K562 (cell line): ENCODE measurements at regions not wholly inside any gene's neighbourhood (a gene's known extent, or its start where the extent isn't known, plus 50 kb on each side); places are given as distances from the start of the nearest gene placed in this dataset.

Experiments used
- ARID2 ChIP-seq: fragments of 450-650 bp; IDR thresholded peaks from 2 replicates; pipeline ENCODE4 v1.6.1; 2017; ENCODE audit warnings: antibody characterized with exemption, mild to moderate bottlenecking
- CREM ChIP-seq: IDR thresholded peaks from 2 replicates; pipeline ENCODE4 v1.6.1; 2014; ENCODE audit warnings: antibody characterized with exemption, low read depth
- FOXA3 ChIP-seq, 2 experiments: fragments of 450-650 bp in 1 of 2; sonication (generic) in 1 of 2; formaldehyde crosslinking; IDR thresholded peaks in 1 of 2; conservative IDR thresholded peaks in 1 of 2; 2 replicates each; pipeline versions ENCODE4 v1.4.0 to v1.8.0; 2020 to 2022; ENCODE audit warnings: mild to moderate bottlenecking in 2 of 2, missing genetic modification reagents in 1 of 2
- FOXK2 ChIP-seq, 2 experiments: fragments of 450-650 bp; IDR thresholded peaks in 1 of 2; conservative IDR thresholded peaks in 1 of 2; 2 replicates each; pipeline ENCODE4 v1.6.1; 2016; ENCODE audit warnings: low read depth in 2 of 2, mild to moderate bottlenecking in 1 of 2
- HDAC2 ChIP-seq: fragments of 450-650 bp; IDR thresholded peaks from 2 replicates; pipeline ENCODE4 v1.6.1; 2016; ENCODE audit warnings: mild to moderate bottlenecking
- JUND ChIP-seq, 2 experiments: IDR thresholded peaks; 2 replicates in 1 of 2; 3 replicates in 1 of 2; pipeline ENCODE4 v1.6.1; 2011; ENCODE audit warnings: borderline replicate concordance in 2 of 2, low read depth in 2 of 2, low read length in 2 of 2, improper control_type of control experiment in 1 of 2, missing biosample characterization in 1 of 2, missing genetic modification characterization in 1 of 2, missing genetic modification reagents in 1 of 2
- L3MBTL2 ChIP-seq: fragments of 450-650 bp; IDR thresholded peaks from 2 replicates; pipeline ENCODE4 v1.6.1; 2016; ENCODE audit warnings: mild to moderate bottlenecking, moderate library complexity
- SMARCA4 ChIP-seq: fragments of 450-650 bp; IDR thresholded peaks from 2 replicates; pipeline ENCODE4 v1.6.1; 2016
- SMC3 ChIP-seq: conservative IDR thresholded peaks from 2 replicates; pipeline ENCODE4 v1.6.1; 2011; ENCODE audit warnings: low read depth, low read length, improper control_type of control experiment; ENCODE audit not compliant: insufficient read depth
- STAG1 ChIP-seq: sonication (generic); formaldehyde crosslinking; IDR thresholded peaks from 2 replicates; pipeline ENCODE4 v1.5.0; 2020; ENCODE audit warnings: missing genetic modification reagents, borderline replicate concordance
- TRIM28 ChIP-seq: fragments of 450-650 bp; IDR thresholded peaks from 2 replicates; pipeline ENCODE4 v1.6.1; 2017
- YY1 ChIP-seq, 3 experiments: IDR thresholded peaks; 2 replicates each; pipeline ENCODE4 v1.6.1; 2011; ENCODE audit warnings: low read length in 2 of 3, mild to moderate bottlenecking in 2 of 3, moderate library complexity in 2 of 3, borderline replicate concordance in 1 of 3, control low read depth in 1 of 3, low read depth in 1 of 3; ENCODE audit not compliant: insufficient read depth in 3 of 3, insufficient replicate concordance in 2 of 3, control insufficient read depth in 1 of 3, insufficient read length in 1 of 3; ENCODE audit errors: extremely low read depth in 1 of 3
- TF ChIP-seq, protein P1 (sequence below): sonication (generic); formaldehyde crosslinking; IDR thresholded peaks from 2 replicates; pipeline ENCODE4 v1.8.1; 2023; ENCODE audit warnings: mild to moderate bottlenecking, missing genetic modification reagents
- TF ChIP-seq, protein P2 (sequence below): fragments of 450-650 bp; formaldehyde crosslinking; IDR thresholded peaks from 2 replicates; pipeline ENCODE4 v1.4.0; 2020; ENCODE audit warnings: mild to moderate bottlenecking, moderate library complexity
- TF ChIP-seq, protein P3 (sequence below), 2 experiments: fragments of 450-650 bp; conservative IDR thresholded peaks; 2 replicates each; pipeline ENCODE4 v1.6.1; 2017; ENCODE audit warnings: mild to moderate bottlenecking in 2 of 2, moderate library complexity in 2 of 2

DNA sequence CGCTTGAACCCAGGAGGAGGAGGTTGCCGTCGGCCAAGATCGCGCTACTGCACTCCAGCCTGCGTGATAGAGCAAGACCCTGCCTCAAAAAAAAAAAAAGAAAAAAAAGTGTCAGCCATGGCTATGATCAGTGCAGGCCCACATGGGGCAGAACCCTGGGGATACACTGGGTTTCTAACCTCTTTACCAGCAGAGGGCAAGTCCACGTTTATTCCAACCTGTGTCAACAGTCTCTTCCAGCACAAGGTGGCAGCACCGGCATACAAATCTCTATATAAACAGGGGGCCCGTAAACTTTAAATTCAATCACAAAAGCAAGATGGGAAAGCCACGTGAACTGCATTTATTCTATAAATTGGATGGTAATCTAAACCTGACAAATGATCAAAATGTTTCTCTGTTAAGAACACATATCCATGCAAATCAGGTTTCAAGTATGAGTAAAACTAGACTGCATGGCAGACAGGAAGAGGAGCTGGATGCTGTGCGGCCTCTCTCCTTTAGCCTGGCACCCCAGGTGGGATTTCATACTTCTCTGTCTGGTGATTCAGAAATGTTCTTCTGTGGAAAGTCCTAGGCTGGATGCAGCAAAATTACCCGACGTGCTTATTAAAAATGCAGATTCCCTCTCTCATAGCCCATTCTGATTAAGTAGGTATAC is 60.0 kb upstream of the STEAP1B start (continued):
- TF ChIP-seq SMC3 (peak; percentile 96), HDAC2 (no peak), CREM (peak; percentile 45; the same call in 1 of the 2 replicates), FOXA3 (CRISPR knock-in tag; conservative IDR thresholded peaks at IDR 0.05 in 1 of 2, IDR thresholded peaks at IDR 0.05 in 1 of 2) (peak in 1 of 2 experiments; percentile 47; a peak in 1 of 4 replicates), FOXK2 (conservative IDR thresholded peaks at IDR 0.05 in 1 of 2, IDR thresholded peaks at IDR 0.05 in 1 of 2; ENCODE audit: low read depth in 2 of 2) (peak; percentile 85 to 86), JUND (IDR thresholded peaks at IDR 0.05; ENCODE audit: borderline replicate concordance, low read depth, low read length) (peak; percentile 25; the same call in 1 of the 2 replicates), JUND (tag; IDR thresholded peaks at IDR 0.05; ENCODE audit: borderline replicate concordance, low read depth, low read length) (no peak), ARID2 (peak; percentile 74), L3MBTL2 (0 out of 2 replicates have a peak, but pooled peaks have one; percentile 19), STAG1 (peak; percentile 67; the same call in 1 of the 2 replicates), YY1 (IDR thresholded peaks at IDR 0.05; ENCODE audit: borderline replicate concordance in 1 of 3, control insufficient read depth in 1 of 3, extremely low read depth in 1 of 3, insufficient read depth in 3 of 3, insufficient read length in 1 of 3, insufficient replicate concordance in 2 of 3, low read depth in 1 of 3, low read length in 2 of 3) (peak in 1 of 3 experiments; percentile 28), SMARCA4 (no peak), TRIM28 (no peak)
- TF ChIP-seq, protein P1, sequence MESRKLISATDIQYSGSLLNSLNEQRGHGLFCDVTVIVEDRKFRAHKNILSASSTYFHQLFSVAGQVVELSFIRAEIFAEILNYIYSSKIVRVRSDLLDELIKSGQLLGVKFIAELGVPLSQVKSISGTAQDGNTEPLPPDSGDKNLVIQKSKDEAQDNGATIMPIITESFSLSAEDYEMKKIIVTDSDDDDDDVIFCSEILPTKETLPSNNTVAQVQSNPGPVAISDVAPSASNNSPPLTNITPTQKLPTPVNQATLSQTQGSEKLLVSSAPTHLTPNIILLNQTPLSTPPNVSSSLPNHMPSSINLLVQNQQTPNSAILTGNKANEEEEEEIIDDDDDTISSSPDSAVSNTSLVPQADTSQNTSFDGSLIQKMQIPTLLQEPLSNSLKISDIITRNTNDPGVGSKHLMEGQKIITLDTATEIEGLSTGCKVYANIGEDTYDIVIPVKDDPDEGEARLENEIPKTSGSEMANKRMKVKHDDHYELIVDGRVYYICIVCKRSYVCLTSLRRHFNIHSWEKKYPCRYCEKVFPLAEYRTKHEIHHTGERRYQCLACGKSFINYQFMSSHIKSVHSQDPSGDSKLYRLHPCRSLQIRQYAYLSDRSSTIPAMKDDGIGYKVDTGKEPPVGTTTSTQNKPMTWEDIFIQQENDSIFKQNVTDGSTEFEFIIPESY (CRISPR knock-in tag): peak; percentile 34; the same call in 1 of the 2 replicates
- TF ChIP-seq, protein P2, sequence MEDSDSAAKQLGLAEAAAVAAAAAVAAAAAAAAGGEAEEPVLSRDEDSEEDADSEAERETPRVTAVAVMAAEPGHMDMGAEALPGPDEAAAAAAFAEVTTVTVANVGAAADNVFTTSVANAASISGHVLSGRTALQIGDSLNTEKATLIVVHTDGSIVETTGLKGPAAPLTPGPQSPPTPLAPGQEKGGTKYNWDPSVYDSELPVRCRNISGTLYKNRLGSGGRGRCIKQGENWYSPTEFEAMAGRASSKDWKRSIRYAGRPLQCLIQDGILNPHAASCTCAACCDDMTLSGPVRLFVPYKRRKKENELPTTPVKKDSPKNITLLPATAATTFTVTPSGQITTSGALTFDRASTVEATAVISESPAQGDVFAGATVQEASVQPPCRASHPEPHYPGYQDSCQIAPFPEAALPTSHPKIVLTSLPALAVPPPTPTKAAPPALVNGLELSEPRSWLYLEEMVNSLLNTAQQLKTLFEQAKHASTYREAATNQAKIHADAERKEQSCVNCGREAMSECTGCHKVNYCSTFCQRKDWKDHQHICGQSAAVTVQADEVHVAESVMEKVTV (CRISPR knock-in tag): peak; percentile 86
- TF ChIP-seq, protein P3, sequence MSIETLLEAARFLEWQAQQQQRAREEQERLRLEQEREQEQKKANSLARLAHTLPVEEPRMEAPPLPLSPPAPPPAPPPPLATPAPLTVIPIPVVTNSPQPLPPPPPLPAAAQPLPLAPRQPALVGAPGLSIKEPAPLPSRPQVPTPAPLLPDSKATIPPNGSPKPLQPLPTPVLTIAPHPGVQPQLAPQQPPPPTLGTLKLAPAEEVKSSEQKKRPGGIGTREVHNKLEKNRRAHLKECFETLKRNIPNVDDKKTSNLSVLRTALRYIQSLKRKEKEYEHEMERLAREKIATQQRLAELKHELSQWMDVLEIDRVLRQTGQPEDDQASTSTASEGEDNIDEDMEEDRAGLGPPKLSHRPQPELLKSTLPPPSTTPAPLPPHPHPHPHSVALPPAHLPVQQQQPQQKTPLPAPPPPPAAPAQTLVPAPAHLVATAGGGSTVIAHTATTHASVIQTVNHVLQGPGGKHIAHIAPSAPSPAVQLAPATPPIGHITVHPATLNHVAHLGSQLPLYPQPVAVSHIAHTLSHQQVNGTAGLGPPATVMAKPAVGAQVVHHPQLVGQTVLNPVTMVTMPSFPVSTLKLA (conservative IDR thresholded peaks at IDR 0.05): peak; percentile 33 to 44; a peak in 1 of 4 replicates
